Kidney epithelial cell (primary cell): ENCODE measurements at regions not wholly inside any gene's neighbourhood (a gene's known extent, or its start where the extent isn't known, plus 50 kb on each side); places are given as distances from the start of the nearest gene placed in this dataset.

Experiments used
- DNase-seq: peaks from one replicate; pipeline ENCODE4 v3.0.0-alpha.2; 2010; ENCODE audit warnings: low read depth
- H3K27me3 ChIP-seq: 2 replicates; pipeline ENCODE4 v1.6.0; 2011; ENCODE audit warnings: low read length; ENCODE audit not compliant: control insufficient read depth, insufficient read depth
- H3K36me3 ChIP-seq: 2 replicates; pipeline ENCODE4 v1.5.1; 2011; ENCODE audit warnings: low read length; ENCODE audit not compliant: control insufficient read depth, insufficient read depth
- H3K4me3 ChIP-seq: 2 replicates; pipeline ENCODE4 v1.5.1; 2011; ENCODE audit warnings: low read depth, mild to moderate bottlenecking, control low read depth, low read length
- TF ChIP-seq, protein P1 (sequence below): IDR thresholded peaks from 2 replicates; pipeline ENCODE4 v1.5.1; 2011; ENCODE audit warnings: mild to moderate bottlenecking, moderate library complexity, low read length, control low read depth, inconsistent platforms; ENCODE audit not compliant: insufficient read depth, poor library complexity, severe bottlenecking

DNA sequence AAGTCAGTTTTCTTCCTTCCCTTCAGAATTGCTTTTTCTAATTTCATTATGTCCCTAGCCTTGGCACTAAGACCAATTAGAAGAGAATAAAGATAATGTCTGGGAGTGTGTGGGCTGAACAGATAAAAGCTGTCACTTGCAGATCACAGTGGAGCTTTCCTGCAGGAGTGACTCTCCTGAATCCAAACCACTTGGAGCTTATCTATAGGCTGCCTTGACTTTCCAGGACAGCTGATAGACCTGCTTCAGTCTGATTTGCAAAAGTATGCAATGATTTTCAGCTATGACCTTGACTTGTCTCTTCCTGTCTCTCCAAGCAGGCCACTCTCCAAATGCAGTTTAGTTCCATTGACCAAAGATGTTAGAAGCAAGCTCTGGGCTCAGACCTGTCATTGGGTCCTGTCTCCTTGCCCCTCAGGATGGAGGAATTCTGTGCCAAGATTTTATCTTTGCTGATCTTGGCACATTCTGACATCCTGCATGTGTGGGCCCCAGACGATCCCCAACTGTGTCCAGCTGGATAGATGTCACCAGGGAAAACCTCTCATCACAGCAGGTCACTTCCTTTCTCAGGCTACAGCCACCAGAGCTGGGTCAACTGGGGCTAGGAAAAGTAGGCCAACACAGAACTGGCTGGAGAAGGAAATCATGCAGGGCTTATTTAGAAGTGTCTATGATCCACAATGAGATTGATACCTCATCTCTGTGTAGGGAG, 120.9 kb upstream of the ZNF438 start:
- Histone ChIP-seq H3K36me3 (no peaks in the 10 kb centered on the region), H3K4me3 (no peak overlapping the region), H3K27me3 (no peaks in the 10 kb centered on the region)
- TF ChIP-seq, protein P1, sequence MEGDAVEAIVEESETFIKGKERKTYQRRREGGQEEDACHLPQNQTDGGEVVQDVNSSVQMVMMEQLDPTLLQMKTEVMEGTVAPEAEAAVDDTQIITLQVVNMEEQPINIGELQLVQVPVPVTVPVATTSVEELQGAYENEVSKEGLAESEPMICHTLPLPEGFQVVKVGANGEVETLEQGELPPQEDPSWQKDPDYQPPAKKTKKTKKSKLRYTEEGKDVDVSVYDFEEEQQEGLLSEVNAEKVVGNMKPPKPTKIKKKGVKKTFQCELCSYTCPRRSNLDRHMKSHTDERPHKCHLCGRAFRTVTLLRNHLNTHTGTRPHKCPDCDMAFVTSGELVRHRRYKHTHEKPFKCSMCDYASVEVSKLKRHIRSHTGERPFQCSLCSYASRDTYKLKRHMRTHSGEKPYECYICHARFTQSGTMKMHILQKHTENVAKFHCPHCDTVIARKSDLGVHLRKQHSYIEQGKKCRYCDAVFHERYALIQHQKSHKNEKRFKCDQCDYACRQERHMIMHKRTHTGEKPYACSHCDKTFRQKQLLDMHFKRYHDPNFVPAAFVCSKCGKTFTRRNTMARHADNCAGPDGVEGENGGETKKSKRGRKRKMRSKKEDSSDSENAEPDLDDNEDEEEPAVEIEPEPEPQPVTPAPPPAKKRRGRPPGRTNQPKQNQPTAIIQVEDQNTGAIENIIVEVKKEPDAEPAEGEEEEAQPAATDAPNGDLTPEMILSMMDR = no peak
- DNase-seq = no peak

DNA sequence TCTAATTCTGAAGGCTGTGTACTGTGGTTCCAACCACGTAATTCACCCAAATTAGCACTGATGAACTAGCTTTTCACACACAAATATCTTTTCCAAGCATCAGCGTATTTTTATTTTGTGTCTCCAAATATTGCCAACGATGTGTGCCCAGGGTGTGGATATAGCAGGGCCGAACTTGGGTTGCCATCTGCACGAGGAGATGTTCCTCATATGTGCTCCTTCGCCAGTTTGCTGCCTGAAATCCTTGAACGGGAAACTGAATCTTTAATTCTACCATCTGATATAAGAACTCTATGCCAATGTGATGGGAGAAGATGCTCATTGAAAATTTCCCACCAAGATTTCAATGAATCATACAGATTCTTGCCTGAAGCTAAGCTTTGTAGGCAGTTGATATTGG, 121.5 kb upstream of the ZNF438 start:
- DNase-seq = no peak

DNA sequence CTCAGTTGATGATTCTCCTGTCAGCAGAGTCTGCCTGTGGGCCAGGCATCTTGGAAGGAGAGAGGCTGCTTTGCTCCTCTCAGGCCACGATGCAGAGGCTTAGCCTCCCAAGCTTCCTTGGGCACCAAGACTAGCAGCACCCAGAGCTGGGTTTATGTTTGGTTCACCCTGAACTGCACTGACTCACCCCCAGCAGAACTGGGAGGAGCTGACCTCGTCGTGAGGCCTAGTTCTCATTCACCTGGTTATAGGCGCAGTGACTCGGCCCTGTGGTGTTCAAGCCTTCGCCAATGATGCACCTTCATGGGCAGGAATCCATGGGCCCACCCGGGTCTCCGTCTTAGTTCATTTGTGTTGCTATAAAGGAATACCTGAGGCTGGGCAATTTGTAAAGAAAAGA, 122.0 kb upstream of the ZNF438 start:
- TF ChIP-seq, protein P1 = no peak
- Histone ChIP-seq H3K4me3 (no peak overlapping the region), H3K36me3 (no peaks in the 10 kb centered on the region), H3K27me3 (no peaks in the 10 kb centered on the region)
- DNase-seq = no peak

More for the DNA sequence above, 121.5 kb upstream of the ZNF438 start:
- H3K27me3 ChIP-seq = no peaks in the 10 kb centered on the region
- TF ChIP-seq, protein P1 = no peak
- no peaks in the 10 kb centered on the region for H3K36me3 ChIP-seq
- H3K4me3 ChIP-seq = no peak overlapping the region

DNA sequence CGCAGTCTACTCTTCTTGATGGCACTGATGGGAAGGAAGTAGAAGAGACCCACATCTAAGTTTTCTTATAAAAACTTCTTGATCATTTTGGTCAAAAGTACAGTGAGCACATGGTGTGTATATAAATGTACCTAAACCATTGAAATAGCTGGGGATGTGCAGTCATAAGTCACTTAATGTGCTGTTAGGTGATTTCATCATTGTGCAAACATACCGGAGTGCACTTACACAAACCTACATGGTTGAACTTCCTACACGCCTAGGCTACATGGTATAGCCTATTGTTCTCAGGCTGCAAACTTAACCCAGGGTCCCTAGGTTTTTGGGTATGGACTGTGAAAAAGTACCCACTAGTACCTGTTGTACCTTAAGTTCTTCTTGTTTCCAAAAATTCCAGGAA, 123.3 kb upstream of the ZNF438 start:
- no peaks in the 10 kb centered on the region for H3K36me3 ChIP-seq
- TF ChIP-seq, protein P1 = no peak
- no peak for DNase-seq
- H3K27me3 ChIP-seq = no peaks in the 10 kb centered on the region
- H3K4me3 ChIP-seq = no peak overlapping the region

DNA sequence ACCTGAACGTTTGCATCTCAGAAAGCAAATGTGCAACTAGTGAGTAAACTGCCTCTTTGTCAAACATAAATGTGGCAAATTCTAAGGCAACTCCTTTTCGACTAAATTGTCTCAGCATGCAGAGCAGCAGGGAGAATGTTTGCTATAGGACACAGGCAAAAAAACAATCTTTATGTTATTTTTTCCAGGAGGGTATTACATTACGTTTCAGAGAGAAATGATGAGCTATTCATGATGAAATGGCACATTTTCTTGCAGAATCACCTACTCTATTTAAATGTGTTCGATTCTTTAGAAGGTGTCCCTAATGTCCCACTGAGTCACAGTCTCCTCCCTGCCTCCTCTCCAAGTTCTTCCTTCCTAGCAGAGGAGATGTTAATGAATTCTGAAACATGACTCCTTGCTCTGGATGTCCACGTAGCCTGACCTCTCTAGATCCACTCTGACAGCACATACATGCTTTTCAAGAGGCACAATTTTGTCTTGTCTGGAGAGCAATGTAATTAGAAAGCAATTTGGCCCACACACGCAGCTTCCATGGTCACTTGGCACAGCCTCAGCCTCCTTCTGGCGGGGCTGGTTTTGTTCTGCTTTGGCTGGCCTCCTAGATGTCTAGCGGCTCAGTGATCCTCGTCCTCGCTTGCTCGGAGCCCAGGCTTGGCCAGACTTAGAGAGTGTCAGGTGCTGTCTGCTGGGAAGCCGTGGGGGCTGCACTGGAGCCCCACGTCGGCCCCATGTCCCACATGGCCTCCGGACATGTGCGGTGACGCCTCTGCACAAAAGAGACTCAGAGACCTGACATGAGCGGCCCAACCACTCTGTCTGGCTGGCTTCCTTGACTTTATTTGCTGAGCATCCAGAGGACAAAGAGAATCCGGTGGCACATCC, 125.7 kb upstream of the ZNF438 start:
- no peak for DNase-seq
- TF ChIP-seq, protein P1 = no peak
- no peaks in the 10 kb centered on the region for H3K27me3 ChIP-seq
- no peak overlapping the region for H3K4me3 ChIP-seq
- H3K36me3 ChIP-seq = no peaks in the 10 kb centered on the region
